HUES64 (cell line): ENCODE measurements at regions not wholly inside any gene's neighbourhood (a gene's known extent, or its start where the extent isn't known, plus 50 kb on each side); places are given as distances from the start of the nearest gene placed in this dataset.

Source experiments
- H3K27ac ChIP-seq: 2 replicates; pipeline ENCODE4 v1.7.0; 2013; ENCODE audit warnings: low read depth, low read length, inconsistent platforms
- H3K27me3 ChIP-seq: 2 replicates; pipeline ENCODE4 v1.6.1; 2013; ENCODE audit warnings: mild to moderate bottlenecking, low read length; ENCODE audit not compliant: insufficient read depth
- H3K36me3 ChIP-seq: 2 replicates; pipeline ENCODE4 v1.6.1; 2013; ENCODE audit warnings: mild to moderate bottlenecking, low read length; ENCODE audit not compliant: insufficient read depth
- H3K4me1 ChIP-seq: 2 replicates; pipeline ENCODE4 v1.6.1; 2013; ENCODE audit warnings: mild to moderate bottlenecking, low read length, moderate library complexity; ENCODE audit not compliant: insufficient read depth
- H3K4me3 ChIP-seq: 2 replicates; pipeline ENCODE4 v1.5.1; 2013; ENCODE audit warnings: mild to moderate bottlenecking, low read length, moderate library complexity
- H3K9ac ChIP-seq: 2 replicates; pipeline ENCODE4 v1.6.1; 2013; ENCODE audit warnings: mild to moderate bottlenecking, low read depth, low read length
- H3K9me3 ChIP-seq: 2 replicates; pipeline ENCODE4 v1.6.1; 2013; ENCODE audit warnings: low read depth, low read length; ENCODE audit not compliant: insufficient read depth
- WGBS: fragments of 150-250, 120-280 bp; methylation state at CpG from one replicate; pipeline ENCODE4 v1.1.7; 2013; ENCODE audit warnings: missing lambda C conversion rate; 5-methylcytosine and 5-hydroxymethylcytosine counted together

GRCh38 chr17:68185820-68186219, 62.0 kb upstream of the AMZ2 start:
- H3K9me3 ChIP-seq: no peaks in the 10 kb centered on the region
- WGBS: 98% methylated on average over 2 of the region's 2 CpGs
- no peak overlapping the region for H3K9ac ChIP-seq
- H3K36me3 ChIP-seq: no peaks in the 10 kb centered on the region
- H3K4me1 ChIP-seq: no peaks in the 10 kb centered on the region
- H3K27ac ChIP-seq: no peak overlapping the region
- H3K27me3 ChIP-seq: no peaks in the 10 kb centered on the region
- H3K4me3 ChIP-seq: no peak overlapping the region

- Histone ChIP-seq H3K36me3 (no peaks in the 10 kb centered on the region), H3K4me3 (no peak overlapping the region), H3K9ac (no peak overlapping the region), H3K27me3 (peaks cover 42% of the 10 kb centered on the region), H3K4me1 (0 out of 2 replicates have a peak, but pooled peaks cover under 1% of the 10 kb centered on the region), H3K9me3 (no peaks in the 10 kb centered on the region), H3K27ac (no peak overlapping the region)
- 85% methylated on average over 4 of the region's 4 CpGs for WGBS
Measured at GRCh38 chr17:68190495-68190894, 57.3 kb upstream of the AMZ2 start.

GRCh38 chr17:68195667-68196393, 52.0 kb upstream of the AMZ2 start:
- Histone ChIP-seq H3K4me3 (peak overlapping the region; percentile 53), H3K9ac (no peak overlapping the region), H3K27me3 (peaks cover 95% of the 10 kb centered on the region), H3K36me3 (no peaks in the 10 kb centered on the region), H3K4me1 (0 out of 2 replicates have a peak, but pooled peaks cover 11% of the 10 kb centered on the region), H3K27ac (no peak overlapping the region), H3K9me3 (no peaks in the 10 kb centered on the region)
- 10% methylated on average over 25 of the region's 27 CpGs for WGBS

- H3K36me3 ChIP-seq: no peaks in the 10 kb centered on the region
- H3K9ac ChIP-seq: no peak overlapping the region
- H3K27ac ChIP-seq: no peak overlapping the region
- H3K4me3 ChIP-seq: peak overlapping the region; percentile 53
- under 1% methylated on average over 63 of the region's 63 CpGs for WGBS
- no peaks in the 10 kb centered on the region for H3K9me3 ChIP-seq
- H3K27me3 ChIP-seq: peaks cover 100% of the 10 kb centered on the region
- 0 out of 2 replicates have a peak, but pooled peaks cover 11% of the 10 kb centered on the region for H3K4me1 ChIP-seq
Measured at GRCh38 chr17:68196394-68197090, 51.3 kb upstream of the AMZ2 start.

- H3K36me3 ChIP-seq: no peaks in the 10 kb centered on the region
- H3K27me3 ChIP-seq: peaks cover 100% of the 10 kb centered on the region
- no peak overlapping the region for H3K9ac ChIP-seq
- WGBS: 2% methylated on average over 53 of the region's 53 CpGs
- no peak overlapping the region for H3K27ac ChIP-seq
- H3K4me1 ChIP-seq: 0 out of 2 replicates have a peak, but pooled peaks cover 11% of the 10 kb centered on the region
- H3K9me3 ChIP-seq: no peaks in the 10 kb centered on the region
- H3K4me3 ChIP-seq: peak overlapping the region; percentile 53
Measured at GRCh38 chr17:68197091-68197996, 50.5 kb upstream of the AMZ2 start.

GRCh38 chr17:68197997-68198930, 49.6 kb upstream of the AMZ2 start:
- peaks cover 100% of the 10 kb centered on the region for H3K27me3 ChIP-seq
- H3K9ac ChIP-seq: no peak overlapping the region
- no peaks in the 10 kb centered on the region for H3K36me3 ChIP-seq
- WGBS: 8% methylated on average over 60 of the region's 61 CpGs
- no peak overlapping the region for H3K27ac ChIP-seq
- peak overlapping the region; percentile 53; the same call in 1 of the 2 replicates for H3K4me3 ChIP-seq
- 0 out of 2 replicates have a peak, but pooled peaks cover 11% of the 10 kb centered on the region for H3K4me1 ChIP-seq
- H3K9me3 ChIP-seq: no peaks in the 10 kb centered on the region
